ENCODE measurements at regions not wholly inside any gene's neighbourhood (a gene's known extent, or its start where the extent isn't known, plus 50 kb on each side); places are given as distances from the start of the nearest gene placed in this dataset.

- TF ChIP-seq, protein P1, sequence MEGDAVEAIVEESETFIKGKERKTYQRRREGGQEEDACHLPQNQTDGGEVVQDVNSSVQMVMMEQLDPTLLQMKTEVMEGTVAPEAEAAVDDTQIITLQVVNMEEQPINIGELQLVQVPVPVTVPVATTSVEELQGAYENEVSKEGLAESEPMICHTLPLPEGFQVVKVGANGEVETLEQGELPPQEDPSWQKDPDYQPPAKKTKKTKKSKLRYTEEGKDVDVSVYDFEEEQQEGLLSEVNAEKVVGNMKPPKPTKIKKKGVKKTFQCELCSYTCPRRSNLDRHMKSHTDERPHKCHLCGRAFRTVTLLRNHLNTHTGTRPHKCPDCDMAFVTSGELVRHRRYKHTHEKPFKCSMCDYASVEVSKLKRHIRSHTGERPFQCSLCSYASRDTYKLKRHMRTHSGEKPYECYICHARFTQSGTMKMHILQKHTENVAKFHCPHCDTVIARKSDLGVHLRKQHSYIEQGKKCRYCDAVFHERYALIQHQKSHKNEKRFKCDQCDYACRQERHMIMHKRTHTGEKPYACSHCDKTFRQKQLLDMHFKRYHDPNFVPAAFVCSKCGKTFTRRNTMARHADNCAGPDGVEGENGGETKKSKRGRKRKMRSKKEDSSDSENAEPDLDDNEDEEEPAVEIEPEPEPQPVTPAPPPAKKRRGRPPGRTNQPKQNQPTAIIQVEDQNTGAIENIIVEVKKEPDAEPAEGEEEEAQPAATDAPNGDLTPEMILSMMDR (IDR thresholded peaks at IDR 0.05; ENCODE audit: low read depth, low read length): no peak
- TF ChIP-seq POLR2A (IDR thresholded peaks at IDR 0.05; ENCODE audit: extremely low read depth, insufficient read length): no peak
Measured at GRCh38 chr20:50301712-50302111, 111.1 kb downstream of the CEBPB start.

All from NB4 (cell line).